Adrenal gland (tissue), 9 donors: ENCODE measurements at regions not wholly inside any gene's neighbourhood (a gene's known extent, or its start where the extent isn't known, plus 50 kb on each side); places are given as distances from the start of the nearest gene placed in this dataset.

Source experiments
- DNase-seq, 7 donors: peaks; one replicate each; pipeline ENCODE4 v3.0.0-alpha.2; 2019 to 2020
- H3K27ac ChIP-seq, 5 donors: fragments of 200-600 bp; sonication (generic) in 4 of 5; 1 replicate in 3 of 5; 2 replicates in 2 of 5; pipeline versions ENCODE4 v1.5.1 to v1.8.0; 2016 to 2020; ENCODE audit warnings: mild to moderate bottlenecking in 1 of 5
- H3K27me3 ChIP-seq: fragments of 200-600 bp; 2 replicates; pipeline ENCODE4 v1.8.0; 2021
- H3K36me3 ChIP-seq, 2 donors: fragments of 200-600 bp; replicated peaks in 1 of 2; 1 replicate in 1 of 2; 2 replicates in 1 of 2; pipeline versions ENCODE4 v1.5.1 to v1.8.0; 2018 to 2022
- H3K4me1 ChIP-seq, 2 donors: fragments of 200-600 bp; replicated peaks in 1 of 2; 1 replicate in 1 of 2; 2 replicates in 1 of 2; pipeline versions ENCODE4 v1.5.1 to v1.8.0; 2018 to 2021
- H3K4me3 ChIP-seq, 4 donors: fragments of 200-600 bp; sonication (generic) in 3 of 4; one replicate each; pipeline ENCODE4 v1.5.1; 2016 to 2018
- H3K9me3 ChIP-seq, 3 donors: fragments of 200-600 bp; sonication (generic) in 1 of 3; replicated peaks in 1 of 3; 1 replicate in 2 of 3; 2 replicates in 1 of 3; pipeline versions ENCODE4 v1.5.1 to v1.8.0; 2016 to 2021
- POLR2A ChIP-seq, 2 donors: fragments of 450-650 bp; IDR thresholded peaks; one replicate each; pipeline ENCODE4 v1.6.1; 2017; ENCODE audit warnings: antibody characterized with exemption in 2 of 2, mild to moderate bottlenecking in 2 of 2, moderate library complexity in 1 of 2
- WGBS, 4 donors: extraction: QIAGEN DNeasy Blood & Tissue Kit in 2 of 4; methylation state at CpG; one replicate each; pipeline versions ENCODE4 v1.1.5 to v1.1.7; 2013 to 2017; 5-methylcytosine and 5-hydroxymethylcytosine counted together
- intact Hi-C, 2 donors: fragments of 100-400 bp; cut with DNase I; formaldehyde crosslinking; loops; one replicate each; pipeline versions ENCODE4 v1.14.1 to v1.15.0; 2022 to 2023
- TF ChIP-seq, protein P1 (sequence below), 6 experiments: fragments of 450-650 bp in 4 of 6; fragments of 200-600 bp in 2 of 6; sonication (generic) in 1 of 6; IDR thresholded peaks; 1 replicate in 5 of 6; 2 replicates in 1 of 6; pipeline versions ENCODE4 v1.5.1 to v1.8.0; 2016 to 2021; ENCODE audit warnings: antibody characterized with exemption in 6 of 6, mild to moderate bottlenecking in 2 of 6, moderate library complexity in 1 of 6
- donor health status: healthy with polysubstance abuse.
- donor health status: Bipolar disorder and iron deficiency.
- donor health status: DM: yes; HTN: yes; CAD: no.
- donor health status: DM: no; HTN: no; CAD: no.
- donor health status: DM: no; HTN: no; CAD: no.

DNA sequence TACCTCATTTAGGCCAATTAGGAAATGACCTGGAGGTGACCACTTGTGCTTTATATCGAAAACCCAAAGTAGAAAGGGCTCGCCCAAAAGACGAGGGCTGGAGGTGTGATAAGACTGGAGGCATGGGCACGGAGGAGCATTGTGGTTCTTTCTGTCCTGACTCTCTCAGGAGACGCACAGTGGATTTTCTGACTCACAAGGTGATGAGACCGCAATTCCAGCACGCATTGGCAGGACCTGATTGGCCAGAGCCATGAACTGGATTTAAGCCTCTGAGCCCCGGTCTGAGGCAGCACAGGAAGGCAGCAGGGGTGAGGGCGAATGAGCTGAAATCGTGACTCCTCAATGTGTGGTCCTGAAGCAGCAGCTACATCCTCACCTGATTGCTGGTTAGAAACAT, 559.1 kb upstream of the SALL1 start:
- WGBS, 4 donors: 72 to 89% (median 78%) methylated on average over 9 to 10 of the region's 10 CpGs
- intact Hi-C loops: no loop called here

DNA sequence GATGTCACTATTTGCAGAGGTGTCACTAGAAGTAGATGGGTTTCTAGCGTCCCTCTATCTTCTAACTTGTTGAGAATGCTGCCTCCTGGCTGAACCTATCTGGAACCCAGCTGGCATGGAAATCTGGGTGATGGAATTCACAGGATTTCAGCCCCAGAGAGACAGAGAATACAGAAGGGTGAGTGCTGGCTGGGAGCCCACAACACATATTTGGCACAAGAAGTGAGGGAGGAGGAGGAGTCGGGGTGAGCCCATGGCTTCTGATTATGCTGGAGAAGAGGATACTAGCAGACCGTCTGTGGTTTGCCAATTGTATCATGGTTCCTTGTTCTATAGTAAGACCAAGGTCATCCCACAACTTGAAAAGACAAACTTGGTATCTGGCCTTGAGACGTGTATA, 557.8 kb upstream of the SALL1 start:
- 44 to 60% (median 54%) methylated on average over 4 of the region's 4 CpGs for WGBS, 4 donors
- no peak for DNase-seq
- TF ChIP-seq POLR2A (IDR thresholded peaks at IDR 0.05): no peak
- TF ChIP-seq, protein P1, sequence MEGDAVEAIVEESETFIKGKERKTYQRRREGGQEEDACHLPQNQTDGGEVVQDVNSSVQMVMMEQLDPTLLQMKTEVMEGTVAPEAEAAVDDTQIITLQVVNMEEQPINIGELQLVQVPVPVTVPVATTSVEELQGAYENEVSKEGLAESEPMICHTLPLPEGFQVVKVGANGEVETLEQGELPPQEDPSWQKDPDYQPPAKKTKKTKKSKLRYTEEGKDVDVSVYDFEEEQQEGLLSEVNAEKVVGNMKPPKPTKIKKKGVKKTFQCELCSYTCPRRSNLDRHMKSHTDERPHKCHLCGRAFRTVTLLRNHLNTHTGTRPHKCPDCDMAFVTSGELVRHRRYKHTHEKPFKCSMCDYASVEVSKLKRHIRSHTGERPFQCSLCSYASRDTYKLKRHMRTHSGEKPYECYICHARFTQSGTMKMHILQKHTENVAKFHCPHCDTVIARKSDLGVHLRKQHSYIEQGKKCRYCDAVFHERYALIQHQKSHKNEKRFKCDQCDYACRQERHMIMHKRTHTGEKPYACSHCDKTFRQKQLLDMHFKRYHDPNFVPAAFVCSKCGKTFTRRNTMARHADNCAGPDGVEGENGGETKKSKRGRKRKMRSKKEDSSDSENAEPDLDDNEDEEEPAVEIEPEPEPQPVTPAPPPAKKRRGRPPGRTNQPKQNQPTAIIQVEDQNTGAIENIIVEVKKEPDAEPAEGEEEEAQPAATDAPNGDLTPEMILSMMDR (IDR thresholded peaks at IDR 0.05): no peak

More for the DNA sequence above, 559.1 kb upstream of the SALL1 start:
- no peaks in the 10 kb centered on the region for H3K9me3 ChIP-seq
- H3K4me1 ChIP-seq: no peaks in the 10 kb centered on the region
- no peak overlapping the region for H3K4me3 ChIP-seq
- no peak overlapping the region for H3K27ac ChIP-seq
- no peak for DNase-seq
- no peaks in the 10 kb centered on the region for H3K27me3 ChIP-seq
- TF ChIP-seq, protein P1 (IDR thresholded peaks at IDR 0.05): no peak
- TF ChIP-seq POLR2A (IDR thresholded peaks at IDR 0.05): no peak
- H3K36me3 ChIP-seq: no peaks in the 10 kb centered on the region

DNA sequence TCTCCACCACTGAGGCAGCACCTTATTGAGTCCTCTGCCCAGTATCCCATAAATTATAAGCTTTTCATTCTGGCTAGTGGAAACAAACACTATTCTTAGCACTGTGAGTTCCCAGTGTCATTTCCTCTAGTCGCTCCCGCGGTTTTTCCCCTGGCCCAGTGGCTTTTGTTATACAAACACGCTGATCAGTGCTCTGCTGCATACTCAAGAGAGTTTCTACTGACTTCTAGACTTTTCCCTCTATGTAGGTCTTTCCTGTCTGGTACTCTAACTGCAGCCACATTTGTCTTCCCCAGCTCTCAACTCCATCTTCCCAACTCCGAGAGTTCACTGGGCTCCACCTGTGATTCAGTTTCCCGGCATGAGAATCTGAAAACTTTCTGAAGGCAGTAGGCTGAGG, 556.6 kb upstream of the SALL1 start:
- Histone ChIP-seq H3K9me3 (no peaks in the 10 kb centered on the region), H3K4me1 (no peaks in the 10 kb centered on the region), H3K27me3 (no peaks in the 10 kb centered on the region), H3K36me3 (no peaks in the 10 kb centered on the region), H3K4me3 (no peak overlapping the region), H3K27ac (no peak overlapping the region)
- WGBS, 4 donors: 43 to 53% (median 48%) methylated on average over 6 of the region's 6 CpGs
- DNase-seq: no peak
- no peak for TF ChIP-seq POLR2A (IDR thresholded peaks at IDR 0.05)
- TF ChIP-seq, protein P1 (IDR thresholded peaks at IDR 0.05): no peak
- intact Hi-C loops: no loop called here

More for the DNA sequence above, 557.8 kb upstream of the SALL1 start:
- intact Hi-C loops: no loop called here
- Histone ChIP-seq H3K9me3 (no peaks in the 10 kb centered on the region), H3K4me1 (no peaks in the 10 kb centered on the region), H3K27me3 (no peaks in the 10 kb centered on the region), H3K27ac (no peak overlapping the region), H3K4me3 (no peak overlapping the region), H3K36me3 (no peaks in the 10 kb centered on the region)

DNA sequence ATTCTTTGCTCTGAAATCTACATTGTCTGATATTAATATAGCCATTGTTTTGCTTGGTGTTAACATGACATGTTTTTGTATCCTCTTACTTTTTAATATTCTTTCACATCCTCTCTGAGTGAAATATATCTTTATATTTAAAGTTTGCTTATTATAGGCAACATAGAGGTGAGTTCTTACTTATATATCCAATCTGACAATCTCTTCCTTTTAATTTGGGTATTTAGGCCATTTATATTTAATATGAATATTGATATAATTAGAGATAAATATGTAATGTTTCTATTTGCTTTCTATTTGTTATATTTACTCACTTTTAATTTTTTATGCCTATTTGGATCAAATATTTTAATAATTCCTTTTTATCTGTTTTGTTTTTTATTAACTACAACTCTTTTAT, 554.1 kb upstream of the SALL1 start:
- TF ChIP-seq, protein P1 (IDR thresholded peaks at IDR 0.05): no peak
- no peak for TF ChIP-seq POLR2A (IDR thresholded peaks at IDR 0.05)
- DNase-seq: no peak
- Histone ChIP-seq H3K27me3 (no peaks in the 10 kb centered on the region), H3K4me3 (no peak overlapping the region), H3K36me3 (no peaks in the 10 kb centered on the region), H3K9me3 (no peaks in the 10 kb centered on the region), H3K4me1 (no peaks in the 10 kb centered on the region), H3K27ac (no peak overlapping the region)
- intact Hi-C loops: no loop called here
